Large intestine (tissue), 3 donors: ENCODE measurements at regions not wholly inside any gene's neighbourhood (a gene's known extent, or its start where the extent isn't known, plus 50 kb on each side); places are given as distances from the start of the nearest gene placed in this dataset.
"Not testable (repeated sequence)": the region's sequence is repeated elsewhere in the genome, so short reads cannot be mapped to it uniquely, and the experiment has no call there.

Experiments
- DNase-seq, 2 donors: peaks; one replicate each; pipeline versions ENCODE4 v3.0.0 to v3.0.0-alpha.2; 2013
- H3K27ac ChIP-seq: one replicate; pipeline ENCODE4 v1.5.1; 2013; ENCODE audit warnings: low read length
- H3K27me3 ChIP-seq: 2 replicates; pipeline ENCODE4 v1.6.1; 2013; ENCODE audit warnings: low read length; ENCODE audit not compliant: control insufficient read depth, insufficient read depth
- H3K36me3 ChIP-seq: 2 replicates; pipeline ENCODE4 v1.6.1; 2013; ENCODE audit warnings: low read length; ENCODE audit not compliant: control insufficient read depth, insufficient read depth
- H3K4me1 ChIP-seq: one replicate; pipeline ENCODE4 v1.6.1; 2013; ENCODE audit warnings: low read length; ENCODE audit not compliant: control insufficient read depth, insufficient read depth
- H3K4me3 ChIP-seq: one replicate; pipeline ENCODE4 v1.5.1; 2013; ENCODE audit warnings: low read length
- H3K9me3 ChIP-seq: one replicate; pipeline ENCODE4 v1.6.1; 2013; ENCODE audit warnings: mild to moderate bottlenecking, low read depth, low read length, moderate library complexity; ENCODE audit not compliant: control insufficient read depth
- WGBS: methylation state at CpG from one replicate; pipeline ENCODE4 v1.1.5; 2013; ENCODE audit warnings: low lambda C conversion rate; ENCODE audit not compliant: insufficient coverage; 5-methylcytosine and 5-hydroxymethylcytosine counted together

DNA sequence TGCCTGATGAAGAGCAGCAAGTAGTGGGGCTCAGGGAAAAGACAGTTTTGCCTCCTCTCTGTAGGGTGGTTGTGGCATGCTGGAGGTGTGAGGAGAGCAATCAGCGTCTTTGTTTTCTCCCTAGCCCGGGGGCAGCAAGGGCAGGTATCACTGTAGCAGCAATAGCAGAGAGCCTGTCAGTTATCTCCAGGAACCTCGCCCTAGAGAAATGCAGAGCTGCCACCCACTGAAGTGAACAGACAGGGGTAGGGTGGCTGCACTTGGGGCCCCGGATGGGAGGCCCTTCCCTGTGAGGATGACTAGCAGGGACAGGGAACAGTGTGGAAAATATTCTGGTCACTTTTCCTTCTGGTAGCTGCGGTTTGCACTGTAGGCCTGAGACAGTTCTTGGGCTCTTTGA is 886.5 kb downstream of the CDH8 start:
- Histone ChIP-seq H3K9me3 (no peaks in the 10 kb centered on the region), H3K36me3 (no peaks in the 10 kb centered on the region), H3K4me3 (no peak overlapping the region), H3K27ac (no peak overlapping the region), H3K27me3 (no peaks in the 10 kb centered on the region), H3K4me1 (no peaks in the 10 kb centered on the region)
- no peak for DNase-seq
- WGBS, result no CpG with 5 or more reads among the region's 5 CpGs

DNA sequence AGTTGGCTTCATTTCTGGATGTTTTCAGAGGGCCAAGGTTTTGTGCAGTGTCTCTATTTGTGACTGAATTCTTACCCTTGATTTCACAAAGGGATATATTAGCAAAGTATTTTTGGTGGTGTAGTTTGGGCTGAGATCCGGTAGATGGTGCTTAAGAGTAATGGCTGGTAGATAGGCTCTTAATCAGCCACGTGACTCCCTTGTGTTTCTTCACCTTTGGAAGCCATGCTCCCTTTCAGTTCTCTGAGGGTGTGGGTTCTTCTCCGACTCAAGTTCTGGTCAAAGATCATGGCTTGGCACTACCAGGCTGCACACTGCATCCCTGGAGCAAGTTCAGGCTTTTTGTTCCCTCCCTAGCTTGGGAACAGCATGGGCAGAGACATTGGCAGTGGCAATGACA is 887.3 kb downstream of the CDH8 start:
- no peak overlapping the region for H3K27ac ChIP-seq
- H3K9me3 ChIP-seq, result no peaks in the 10 kb centered on the region
- H3K27me3 ChIP-seq, result no peaks in the 10 kb centered on the region
- H3K36me3 ChIP-seq, result no peaks in the 10 kb centered on the region
- DNase-seq, result no peak
- no peaks in the 10 kb centered on the region for H3K4me1 ChIP-seq
- H3K4me3 ChIP-seq, result no peak overlapping the region
- no CpG with 5 or more reads among the region's 3 CpGs for WGBS

DNA sequence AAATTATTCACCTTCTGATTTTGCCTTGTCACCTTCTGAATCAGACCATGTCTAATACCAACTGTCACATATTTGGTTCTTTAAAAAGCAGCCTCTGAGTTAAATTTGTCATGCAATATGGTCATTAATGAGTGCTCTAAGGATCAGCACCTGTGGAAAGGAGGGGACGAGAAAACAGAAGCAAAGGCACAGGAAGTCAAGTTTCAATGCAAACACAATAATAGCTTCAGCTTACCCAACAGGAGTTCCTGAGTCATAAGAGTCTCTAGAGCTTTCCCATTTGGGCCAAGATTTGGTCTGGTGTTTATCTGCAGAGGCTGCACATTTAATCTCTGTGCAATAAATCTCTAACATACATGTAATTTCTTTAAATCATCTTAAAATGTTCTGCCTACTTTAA is 889.8 kb downstream of the CDH8 start:
- no peak for DNase-seq
- H3K27me3 ChIP-seq, result no peaks in the 10 kb centered on the region
- no peaks in the 10 kb centered on the region for H3K4me1 ChIP-seq
- no CpG with 5 or more reads among the region's 1 CpG for WGBS
- no peaks in the 10 kb centered on the region for H3K9me3 ChIP-seq
- H3K36me3 ChIP-seq, result no peaks in the 10 kb centered on the region
- no peak overlapping the region for H3K27ac ChIP-seq
- no peak overlapping the region for H3K4me3 ChIP-seq

DNA sequence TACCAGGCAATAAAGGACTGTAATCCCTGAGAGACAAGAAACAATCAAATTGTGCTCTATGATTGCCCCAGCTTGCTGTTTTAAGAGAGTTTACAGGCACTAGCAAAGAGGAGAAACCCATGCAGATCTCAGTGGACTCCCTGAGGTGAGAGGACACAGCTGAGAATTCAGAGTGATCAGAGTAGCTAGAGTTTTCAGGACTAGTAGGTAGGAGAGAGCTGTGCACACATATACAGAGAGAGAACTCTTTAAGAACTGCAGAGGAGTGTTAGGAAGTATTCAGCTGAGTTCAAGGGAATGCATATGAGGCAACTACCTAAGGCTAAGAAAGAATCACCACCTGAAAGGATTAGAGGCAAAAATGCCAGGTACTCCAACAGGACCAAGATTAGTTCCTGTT is 904.8 kb downstream of the CDH8 start:
- H3K36me3 ChIP-seq, result no peaks in the 10 kb centered on the region
- no peak overlapping the region for H3K4me3 ChIP-seq
- peaks cover 7% of the 10 kb centered on the region for H3K9me3 ChIP-seq
- DNase-seq, result no peak
- no peaks in the 10 kb centered on the region for H3K4me1 ChIP-seq
- no peak overlapping the region for H3K27ac ChIP-seq
- H3K27me3 ChIP-seq, result no peaks in the 10 kb centered on the region

DNA sequence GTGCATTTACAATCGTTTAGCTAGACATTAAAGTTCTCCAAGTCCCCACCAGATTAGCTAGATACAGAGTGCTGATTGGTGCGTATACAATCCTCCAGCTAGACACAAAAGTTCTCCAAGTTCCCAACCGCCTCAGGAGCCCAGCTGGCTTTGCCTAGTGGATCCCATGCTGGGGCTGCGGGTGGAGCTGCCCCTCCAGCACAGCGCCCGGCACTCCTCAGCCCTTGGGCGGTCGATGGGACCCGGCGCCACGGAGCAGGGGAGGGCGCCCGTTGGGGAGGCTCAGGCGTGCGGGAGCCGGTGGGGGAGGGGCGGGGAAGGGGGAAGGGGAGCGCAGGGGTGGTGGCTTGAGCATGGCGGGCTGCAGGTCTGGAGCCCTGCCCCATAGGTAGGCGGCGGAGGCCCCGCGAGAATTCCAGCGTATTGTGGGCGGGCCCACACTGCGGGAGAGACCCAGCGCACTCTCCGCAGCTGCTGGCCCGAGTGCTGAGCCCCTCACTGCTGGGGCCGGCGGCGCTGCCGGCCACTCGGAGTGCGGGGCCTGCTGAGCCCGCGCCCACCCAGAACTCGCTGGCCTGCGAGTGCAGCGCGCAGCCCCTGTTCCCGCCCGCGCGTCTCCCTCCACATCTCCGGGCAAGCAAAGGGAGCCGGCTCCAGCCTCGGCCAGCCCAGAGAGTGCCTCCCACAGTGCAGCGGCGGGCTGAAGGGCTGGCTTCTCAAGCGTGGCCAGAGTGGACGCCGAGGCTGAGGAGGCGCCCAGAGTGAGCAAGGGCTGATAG is 907.5 kb downstream of the CDH8 start:
- Histone ChIP-seq H3K36me3 (no peaks in the 10 kb centered on the region), H3K27ac (no peak overlapping the region), H3K4me1 (no peaks in the 10 kb centered on the region), H3K27me3 (no peaks in the 10 kb centered on the region), H3K4me3 (no peak overlapping the region), H3K9me3 (peaks cover 7% of the 10 kb centered on the region)
- 92% methylated on average over 2 of the region's 54 CpGs for WGBS
- DNase-seq, result no peak

DNA sequence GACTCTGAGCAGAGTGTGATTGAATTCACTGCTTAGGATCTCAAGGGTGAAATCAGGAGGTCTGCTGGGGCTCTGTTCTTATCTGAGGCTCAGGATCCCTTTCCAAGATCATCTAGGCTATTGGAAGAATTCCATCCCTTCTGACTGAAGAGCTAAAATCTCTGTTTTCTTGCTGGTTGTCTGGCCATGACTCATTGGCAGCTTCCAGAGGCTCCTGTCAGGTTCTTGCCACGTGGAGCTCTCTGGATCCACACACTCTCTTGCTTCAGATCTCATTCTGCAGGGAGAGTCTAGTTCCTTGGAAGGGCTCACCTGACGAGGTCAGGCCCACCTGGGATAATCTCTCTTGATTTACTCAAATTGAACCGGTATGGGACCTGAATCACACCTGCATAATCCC is 930.7 kb downstream of the CDH8 start:
- no peaks in the 10 kb centered on the region for H3K4me1 ChIP-seq
- H3K36me3 ChIP-seq, result no peaks in the 10 kb centered on the region
- H3K9me3 ChIP-seq, result no peaks in the 10 kb centered on the region
- no peak for DNase-seq
- no peaks in the 10 kb centered on the region for H3K27me3 ChIP-seq
- no peak overlapping the region for H3K27ac ChIP-seq
- WGBS, result 60% methylated on average over 1 of the region's 3 CpGs
- H3K4me3 ChIP-seq, result no peak overlapping the region

DNA sequence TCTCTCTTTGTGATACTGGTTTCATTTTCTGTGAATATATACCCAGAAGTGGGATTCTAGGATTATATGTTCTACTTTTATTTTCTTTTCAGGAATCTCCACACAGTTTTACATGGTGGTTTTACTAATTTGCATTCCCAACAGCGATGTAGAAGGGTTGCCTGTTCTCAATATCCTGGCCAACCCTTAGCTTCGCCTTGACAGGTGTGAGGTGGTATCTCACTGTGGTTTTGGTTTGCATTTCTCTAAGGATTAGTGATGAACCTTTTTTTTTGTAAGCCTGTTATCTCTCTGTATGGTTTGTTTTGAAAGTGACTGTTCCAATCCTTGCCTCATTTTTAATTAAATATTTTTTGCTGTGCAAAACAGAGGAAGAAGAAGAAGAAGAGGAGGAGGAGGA is 937.7 kb downstream of the CDH8 start:
- H3K9me3 ChIP-seq, result no peaks in the 10 kb centered on the region
- no peaks in the 10 kb centered on the region for H3K4me1 ChIP-seq
- no peak for DNase-seq
- no peak overlapping the region for H3K4me3 ChIP-seq
- no CpG with 5 or more reads among the region's 2 CpGs for WGBS
- H3K36me3 ChIP-seq, result no peaks in the 10 kb centered on the region
- no peak overlapping the region for H3K27ac ChIP-seq
- no peaks in the 10 kb centered on the region for H3K27me3 ChIP-seq

DNA sequence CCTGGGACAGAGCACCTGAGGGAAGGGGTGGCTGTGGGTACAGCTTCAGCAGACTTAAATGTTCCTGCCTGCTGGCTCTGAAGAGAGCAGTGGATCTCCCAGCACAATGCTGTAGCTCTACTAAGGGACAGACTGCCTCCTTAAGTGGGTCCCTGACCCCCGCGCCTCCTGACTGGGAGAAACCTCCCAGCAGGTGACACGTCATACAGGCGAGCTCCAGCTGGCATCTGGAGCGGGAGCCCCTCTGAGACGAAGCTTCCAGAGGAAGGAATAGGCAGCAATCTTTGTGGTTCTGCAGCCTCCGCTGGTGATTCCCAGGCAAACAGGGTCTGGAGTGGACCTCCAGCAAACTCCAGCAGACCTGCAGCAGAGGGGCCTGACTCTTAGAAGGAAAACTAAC is 944.9 kb downstream of the CDH8 start:
- not testable (repeated sequence) for DNase-seq, H3K4me1 ChIP-seq, H3K4me3 ChIP-seq, H3K27me3 ChIP-seq, H3K27ac ChIP-seq, H3K9me3 ChIP-seq, H3K36me3 ChIP-seq
- no CpG with 5 or more reads among the region's 7 CpGs for WGBS

DNA sequence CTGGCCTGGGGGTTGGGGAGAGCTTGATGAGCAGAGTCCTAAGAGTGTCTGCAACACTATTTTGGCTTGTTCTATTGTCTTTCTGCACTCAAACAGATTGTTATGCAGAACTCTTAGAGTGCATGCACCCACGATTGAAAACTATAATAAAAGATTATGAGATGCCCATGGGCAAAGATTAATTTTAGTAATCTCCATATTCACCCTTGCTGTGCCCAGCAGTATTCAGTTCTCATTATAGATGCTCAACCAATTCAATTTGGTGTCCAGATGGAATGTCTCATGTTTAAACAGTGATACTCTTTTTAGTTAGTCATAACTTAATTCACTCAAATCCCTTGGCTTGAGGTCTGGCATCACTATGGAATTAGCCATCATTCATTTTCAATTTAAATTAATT is 952.5 kb downstream of the CDH8 start:
- no peak for DNase-seq
- no peaks in the 10 kb centered on the region for H3K4me1 ChIP-seq
- no peak overlapping the region for H3K4me3 ChIP-seq
- H3K36me3 ChIP-seq, result no peaks in the 10 kb centered on the region
- no CpG with 5 or more reads among the region's 1 CpG for WGBS
- no peaks in the 10 kb centered on the region for H3K27me3 ChIP-seq
- H3K27ac ChIP-seq, result no peak overlapping the region
- no peaks in the 10 kb centered on the region for H3K9me3 ChIP-seq

DNA sequence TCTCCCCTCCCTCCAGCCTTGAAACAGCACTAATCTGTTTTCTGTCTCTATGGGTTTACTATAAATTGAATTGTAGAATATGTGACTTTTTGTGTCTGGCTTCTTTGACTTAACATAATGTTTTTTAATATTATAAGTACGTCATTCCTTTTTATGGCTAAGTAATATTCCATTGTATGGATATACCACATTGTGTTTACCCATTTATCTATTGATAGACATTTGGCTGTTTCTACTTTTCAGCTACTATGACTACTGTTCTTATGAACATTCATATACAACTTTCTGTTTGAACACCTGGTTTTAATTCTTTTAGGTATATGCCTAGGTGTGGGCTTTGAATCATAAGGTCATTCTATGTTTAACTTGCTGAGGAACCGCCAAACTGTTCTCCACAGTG is 961.9 kb downstream of the CDH8 start:
- Histone ChIP-seq H3K4me1 (no peaks in the 10 kb centered on the region), H3K27ac (no peak overlapping the region), H3K36me3 (no peaks in the 10 kb centered on the region), H3K4me3 (no peak overlapping the region), H3K27me3 (no peaks in the 10 kb centered on the region), H3K9me3 (no peaks in the 10 kb centered on the region)
- no peak for DNase-seq
- no CpG with 5 or more reads among the region's 2 CpGs for WGBS

DNA sequence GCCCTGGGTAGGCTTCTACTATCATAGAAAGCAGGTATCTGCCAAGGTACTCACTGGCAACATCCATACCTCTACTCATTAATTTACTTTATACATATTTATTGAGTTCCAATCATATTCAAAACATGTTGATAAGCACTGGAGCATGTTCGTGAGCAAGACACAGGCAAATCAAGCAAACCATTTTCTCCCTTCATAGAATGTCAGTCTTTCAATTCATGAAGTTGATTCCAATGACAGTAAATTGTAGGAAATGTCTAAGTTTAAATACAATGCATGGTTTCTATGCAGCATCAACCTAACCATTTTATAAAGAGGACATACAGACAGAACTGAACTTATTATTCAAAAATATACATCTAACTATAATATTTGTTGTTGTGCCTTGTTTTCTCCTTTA is 978.6 kb downstream of the CDH8 start:
- H3K9me3 ChIP-seq, result no peaks in the 10 kb centered on the region
- no CpG with 5 or more reads among the region's 1 CpG for WGBS
- no peaks in the 10 kb centered on the region for H3K4me1 ChIP-seq
- H3K27me3 ChIP-seq, result no peaks in the 10 kb centered on the region
- no peak for DNase-seq
- H3K4me3 ChIP-seq, result no peak overlapping the region
- no peaks in the 10 kb centered on the region for H3K36me3 ChIP-seq
- H3K27ac ChIP-seq, result no peak overlapping the region
